ENCODE measurements at regions not wholly inside any gene's neighbourhood (a gene's known extent, or its start where the extent isn't known, plus 50 kb on each side); places are given as distances from the start of the nearest gene placed in this dataset.
"Not testable (repeated sequence)": the region's sequence is repeated elsewhere in the genome, so short reads cannot be mapped to it uniquely, and the experiment has no call there.

- DNase-seq: no peak
Observed at GRCh38 chr21:28636752-28637691, 355.7 kb downstream of the LTN1 start.

GRCh38 chr21:28635541-28635940 is 357.1 kb downstream of the LTN1 start:
- DNase-seq: no peak

GRCh38 chr21:28633839-28634555 is 358.7 kb downstream of the LTN1 start:
- DNase-seq: no peak

- DNase-seq: no peak
Observed at GRCh38 chr21:28632755-28633408, 359.8 kb downstream of the LTN1 start.

GRCh38 chr21:28627691-28628090 is 365.0 kb downstream of the LTN1 start:
- DNase-seq: no peak

GRCh38 chr21:28627261-28627660 is 365.4 kb downstream of the LTN1 start:
- no peak for DNase-seq

- DNase-seq: no peak
Observed at GRCh38 chr21:28624626-28625025, 368.1 kb downstream of the LTN1 start.

GRCh38 chr21:28617300-28617699 is 375.4 kb downstream of the LTN1 start:
- no peak for DNase-seq

GRCh38 chr21:28615276-28615675 is 377.4 kb downstream of the LTN1 start:
- DNase-seq: no peak

GRCh38 chr21:28614791-28615190 is 377.9 kb downstream of the LTN1 start:
- no peak for DNase-seq

- no peak for DNase-seq
Observed at GRCh38 chr21:28608646-28609045, 384.0 kb downstream of the LTN1 start.

GRCh38 chr21:28607545-28607944 is 385.1 kb downstream of the LTN1 start:
- DNase-seq: no peak

GRCh38 chr21:28604946-28605537 is 387.6 kb downstream of the LTN1 start:
- DNase-seq: no peak

GRCh38 chr21:28602546-28602945 is 390.1 kb downstream of the LTN1 start:
- no peak for DNase-seq

GRCh38 chr21:28598214-28598613 is 394.5 kb downstream of the LTN1 start:
- no peak for DNase-seq

GRCh38 chr21:28592205-28592865 is 400.3 kb downstream of the LTN1 start:
- DNase-seq: no peak

GRCh38 chr21:28590676-28591075 is 402.0 kb downstream of the LTN1 start:
- DNase-seq: no peak

GRCh38 chr21:28590026-28590425 is 402.7 kb downstream of the LTN1 start:
- DNase-seq: no peak

GRCh38 chr21:28588997-28589396 is 403.7 kb downstream of the LTN1 start:
- no peak for DNase-seq

GRCh38 chr21:28587748-28588147 is 404.9 kb downstream of the LTN1 start:
- DNase-seq: no peak

- no peak for DNase-seq
Observed at GRCh38 chr21:28581976-28582375, 410.7 kb downstream of the LTN1 start.

GRCh38 chr21:28581311-28581731 is 411.4 kb downstream of the LTN1 start:
- DNase-seq: not testable (repeated sequence)

GRCh38 chr21:28580585-28580984 is 412.1 kb downstream of the LTN1 start:
- DNase-seq: no peak
